Esophagus squamous epithelium (tissue), 4 donors: ENCODE measurements at regions not wholly inside any gene's neighbourhood (a gene's known extent, or its start where the extent isn't known, plus 50 kb on each side); places are given as distances from the start of the nearest gene placed in this dataset.

Experiments
- CTCF ChIP-seq, 6 experiments: fragments of 450-650 bp in 4 of 6; fragments of 200-600 bp in 2 of 6; sonication (generic) in 2 of 6; IDR thresholded peaks; one replicate each; pipeline ENCODE4 v1.5.1; 2016 to 2019; ENCODE audit warnings: antibody characterized with exemption in 6 of 6, mild to moderate bottlenecking in 4 of 6, moderate library complexity in 4 of 6
- POLR2A ChIP-seq, 4 donors: fragments of 450-650 bp; IDR thresholded peaks; one replicate each; pipeline ENCODE4 v1.6.1; 2017; ENCODE audit warnings: antibody characterized with exemption in 4 of 4, mild to moderate bottlenecking in 4 of 4, moderate library complexity in 3 of 4

GRCh38 chr5:74268297-74268696 is 372.2 kb downstream of the ENC1 start:
- TF ChIP-seq CTCF (IDR thresholded peaks at IDR 0.05) (no peak), POLR2A (IDR thresholded peaks at IDR 0.05) (no peak)
